Chondrocyte (in vitro differentiated cells): ENCODE measurements at regions not wholly inside any gene's neighbourhood (a gene's known extent, or its start where the extent isn't known, plus 50 kb on each side); places are given as distances from the start of the nearest gene placed in this dataset.
A peak's percentile ranks its signal among the peaks of the same experiment; 100 is the strongest.

Source experiments
- DNase-seq: peaks from one replicate; pipeline ENCODE4 v3.0.0; 2021; ENCODE audit warnings: mixed read lengths, low spot score
- H3K27ac Mint-ChIP-seq: one replicate; pipeline ENCODE4 v1.8.0; 2021; ENCODE audit warnings: mild to moderate bottlenecking, moderate library complexity, mixed read lengths; ENCODE audit not compliant: unreplicated experiment
- H3K27me3 Mint-ChIP-seq: 2 replicates; pipeline ENCODE4 v1.8.0; 2021; ENCODE audit warnings: low read depth, mixed read lengths
- H3K36me3 Mint-ChIP-seq: 2 replicates; pipeline ENCODE4 v1.8.0; 2021; ENCODE audit warnings: low read depth, mixed read lengths
- H3K4me1 Mint-ChIP-seq: 2 replicates; pipeline ENCODE4 v1.8.0; 2021; ENCODE audit warnings: low read depth, mild to moderate bottlenecking, mixed read lengths
- H3K4me3 Mint-ChIP-seq: one replicate; pipeline ENCODE4 v1.8.0; 2021; ENCODE audit warnings: mild to moderate bottlenecking, moderate library complexity, mixed read lengths; ENCODE audit not compliant: unreplicated experiment
- H3K9me3 Mint-ChIP-seq: 2 replicates; pipeline ENCODE4 v1.8.0; 2021; ENCODE audit warnings: low read depth, mixed read lengths
- CTCF ChIP-seq: fragments of 200-600 bp; sonication (generic); IDR thresholded peaks from 2 replicates; pipeline ENCODE4 v1.5.0; 2021; ENCODE audit warnings: antibody characterized with exemption, mild to moderate bottlenecking, moderate library complexity

DNA sequence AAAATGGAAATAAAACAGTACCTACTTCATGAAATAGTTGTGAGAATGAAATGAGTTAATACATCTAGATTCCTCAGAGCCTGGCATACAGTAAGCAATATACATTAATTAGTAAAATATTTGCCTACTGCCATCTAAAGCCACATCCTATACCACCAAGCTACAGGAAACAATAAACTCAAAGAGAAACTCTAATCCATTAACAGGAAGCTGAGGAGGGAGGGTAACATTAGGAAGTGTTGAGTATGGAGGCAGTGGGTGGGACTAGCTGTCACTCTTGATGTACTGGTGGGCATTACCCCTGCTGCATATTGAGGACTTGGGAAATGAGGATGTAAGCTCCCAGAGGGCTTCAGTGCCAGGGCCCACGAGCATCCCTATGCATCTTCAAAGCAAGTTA is 396.5 kb downstream of the TNS1 start:
- no peak overlapping the region for H3K4me3 Mint-ChIP-seq
- no peaks in the 10 kb centered on the region for H3K9me3 Mint-ChIP-seq
- no peaks in the 10 kb centered on the region for H3K36me3 Mint-ChIP-seq
- H3K4me1 Mint-ChIP-seq = peaks cover 28% of the 10 kb centered on the region
- H3K27ac Mint-ChIP-seq = no peak overlapping the region
- H3K27me3 Mint-ChIP-seq = peaks cover 3% of the 10 kb centered on the region
- no peak for TF ChIP-seq CTCF
- no peak for DNase-seq

- Mint-ChIP-seq H3K4me1 (peaks cover 27% of the 10 kb centered on the region), H3K36me3 (no peaks in the 10 kb centered on the region), H3K27ac (peak overlapping the region; percentile 46), H3K27me3 (peaks cover 4% of the 10 kb centered on the region), H3K9me3 (no peaks in the 10 kb centered on the region), H3K4me3 (no peak overlapping the region)
- no peak for TF ChIP-seq CTCF
- DNase-seq = no peak
These were observed 398.1 kb downstream of the TNS1 start for GRCh38 chr2:217604527-217605194.

- DNase-seq = no peak
- H3K9me3 Mint-ChIP-seq = no peaks in the 10 kb centered on the region
- peaks cover 4% of the 10 kb centered on the region for H3K27me3 Mint-ChIP-seq
- no peak overlapping the region for H3K4me3 Mint-ChIP-seq
- no peak for TF ChIP-seq CTCF
- no peaks in the 10 kb centered on the region for H3K36me3 Mint-ChIP-seq
- H3K4me1 Mint-ChIP-seq = peaks cover 19% of the 10 kb centered on the region
- H3K27ac Mint-ChIP-seq = no peak overlapping the region
These were observed 401.2 kb downstream of the TNS1 start for GRCh38 chr2:217601601-217602000.

DNA sequence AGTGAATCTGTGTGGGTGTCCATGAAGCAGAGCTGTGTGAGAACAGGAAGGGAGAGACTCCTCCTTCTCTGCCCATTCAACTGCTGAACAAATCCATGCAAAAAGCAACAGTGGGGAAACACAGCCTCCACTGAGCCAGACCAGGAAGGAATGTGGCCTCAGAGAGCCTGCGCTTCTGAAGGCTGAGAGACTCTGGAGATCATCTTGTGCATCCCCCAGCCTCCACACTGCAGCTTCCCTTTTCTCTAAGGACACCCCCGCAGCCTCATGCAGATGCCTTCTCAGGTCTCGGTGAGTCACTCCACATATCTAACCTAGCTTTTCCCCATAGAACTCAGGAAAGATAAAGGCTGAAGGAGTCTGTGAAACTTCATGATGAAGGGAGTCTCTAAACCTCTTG is 402.9 kb downstream of the TNS1 start:
- H3K9me3 Mint-ChIP-seq = no peaks in the 10 kb centered on the region
- DNase-seq = no peak
- no peaks in the 10 kb centered on the region for H3K36me3 Mint-ChIP-seq

GRCh38 chr2:217597681-217598080 is 405.1 kb downstream of the TNS1 start:
- TF ChIP-seq CTCF = no peak
- H3K36me3 Mint-ChIP-seq = no peaks in the 10 kb centered on the region
- no peak for DNase-seq
- no peak overlapping the region for H3K4me3 Mint-ChIP-seq
- no peak overlapping the region for H3K27ac Mint-ChIP-seq
- H3K27me3 Mint-ChIP-seq = peaks cover 4% of the 10 kb centered on the region
- no peaks in the 10 kb centered on the region for H3K9me3 Mint-ChIP-seq
- peaks cover 9% of the 10 kb centered on the region for H3K4me1 Mint-ChIP-seq

More for the DNA sequence above, 402.9 kb downstream of the TNS1 start:
- H3K4me3 Mint-ChIP-seq = no peak overlapping the region
- peaks cover 4% of the 10 kb centered on the region for H3K27me3 Mint-ChIP-seq
- H3K27ac Mint-ChIP-seq = no peak overlapping the region
- peaks cover 14% of the 10 kb centered on the region for H3K4me1 Mint-ChIP-seq
- TF ChIP-seq CTCF = no peak
